OCI-LY7 (cell line): ENCODE measurements at regions not wholly inside any gene's neighbourhood (a gene's known extent, or its start where the extent isn't known, plus 50 kb on each side); places are given as distances from the start of the nearest gene placed in this dataset.

Experiments used
- BruUV-seq: library from RNA; stranded (reverse); fragments of 400-500 nt; replicated peaks from 2 replicates; lab custom pipeline; 2021; lab: Mats Ljungman, UMichigan
- CTCF ChIA-PET: fragments of 300-600 bp; sonication (Branson Sonifier 250); formaldehyde crosslinking; loops from one replicate; lab custom pipeline; 2022; ENCODE audit warnings: antibody characterized with exemption; ENCODE audit not compliant: unreplicated experiment; lab: Charles Lee
- POLR2A ChIA-PET: fragments of 300-600 bp; sonication (Branson Sonifier 250); formaldehyde crosslinking; loops from one replicate; lab custom pipeline; 2022; ENCODE audit warnings: antibody characterized with exemption; lab: Charles Lee
- DNase-seq: peaks from one replicate; pipeline ENCODE4 v3.0.0-alpha.2; 2015; ENCODE audit warnings: low spot score
- H2AFZ ChIP-seq: fragments of 200-600 bp; sonication (generic), shearing (Covaris generic); 2 replicates; pipeline ENCODE4 v1.6.1; 2014; ENCODE audit warnings: mild to moderate bottlenecking, antibody characterized with exemption, low read length, moderate library complexity
- H3K27ac ChIP-seq: fragments of 200-600 bp; sonication (generic); 2 replicates; pipeline ENCODE4 v1.5.1; 2014; ENCODE audit warnings: mixed run types, low read depth, mild to moderate bottlenecking, moderate library complexity, low read length, inconsistent platforms; ENCODE audit not compliant: poor library complexity, severe bottlenecking
- H3K36me3 ChIP-seq: fragments of 200-600 bp; sonication (generic); 2 replicates; pipeline ENCODE4 v1.6.1; 2014; ENCODE audit warnings: mild to moderate bottlenecking, antibody characterized with exemption, low read length, moderate library complexity, mixed read lengths; ENCODE audit not compliant: insufficient read depth
- H3K4me1 ChIP-seq: fragments of 200-600 bp; sonication (generic); 2 replicates; pipeline ENCODE4 v1.5.1; 2014; ENCODE audit warnings: mild to moderate bottlenecking, low read length; ENCODE audit not compliant: insufficient read depth, poor library complexity, severe bottlenecking
- H3K4me2 ChIP-seq: fragments of 200-600 bp; sonication (generic); 2 replicates; pipeline ENCODE4 v1.6.1; 2014; ENCODE audit warnings: mild to moderate bottlenecking, low read length
- H3K4me3 ChIP-seq: fragments of 200-600 bp; sonication (generic); 2 replicates; pipeline ENCODE4 v1.5.1; 2014; ENCODE audit warnings: mild to moderate bottlenecking, low read depth, low read length; ENCODE audit not compliant: poor library complexity, severe bottlenecking
- H3K79me2 ChIP-seq: fragments of 200-600 bp; sonication (generic); 2 replicates; pipeline ENCODE4 v1.6.1; 2016; ENCODE audit warnings: low read depth, mild to moderate bottlenecking, low read length, moderate library complexity, mixed read lengths; ENCODE audit not compliant: insufficient read depth
- H3K9me2 ChIP-seq: fragments of 200-600 bp; sonication (generic); 2 replicates; pipeline ENCODE4 v1.6.1; 2016; ENCODE audit warnings: mild to moderate bottlenecking, low read length, mixed read lengths; ENCODE audit not compliant: insufficient read depth
- H3K9me3 ChIP-seq: fragments of 200-600 bp; sonication (generic); 2 replicates; pipeline ENCODE4 v1.6.1; 2014; ENCODE audit warnings: mild to moderate bottlenecking, mixed run types, low read length, mixed read lengths
- H4K20me1 ChIP-seq: fragments of 200-600 bp; sonication (generic); 2 replicates; pipeline ENCODE4 v1.6.1; 2014; ENCODE audit warnings: mild to moderate bottlenecking, antibody characterized with exemption, low read length, moderate library complexity, mixed read lengths; ENCODE audit not compliant: insufficient read depth
- CTCF ChIP-seq: fragments of 200-600 bp; sonication (generic); conservative IDR thresholded peaks from 2 replicates; pipeline ENCODE4 v1.5.1; 2014; ENCODE audit warnings: mild to moderate bottlenecking, antibody characterized with exemption, low read length, moderate library complexity, mixed read lengths
- EZH2phosphoT487 ChIP-seq: fragments of 200-600 bp; sonication (generic); IDR thresholded peaks from 2 replicates; pipeline ENCODE4 v1.6.1; 2018; ENCODE audit warnings: low read depth, borderline replicate concordance, mild to moderate bottlenecking, mixed run types, antibody characterized with exemption, low read length, moderate library complexity, mixed read lengths
- intact Hi-C: fragments of 100-400 bp; cut with micrococcal nuclease; formaldehyde crosslinking; loops from one replicate; pipeline ENCODE4 v1.10.0; 2022; ENCODE audit not compliant: unreplicated experiment

DNA sequence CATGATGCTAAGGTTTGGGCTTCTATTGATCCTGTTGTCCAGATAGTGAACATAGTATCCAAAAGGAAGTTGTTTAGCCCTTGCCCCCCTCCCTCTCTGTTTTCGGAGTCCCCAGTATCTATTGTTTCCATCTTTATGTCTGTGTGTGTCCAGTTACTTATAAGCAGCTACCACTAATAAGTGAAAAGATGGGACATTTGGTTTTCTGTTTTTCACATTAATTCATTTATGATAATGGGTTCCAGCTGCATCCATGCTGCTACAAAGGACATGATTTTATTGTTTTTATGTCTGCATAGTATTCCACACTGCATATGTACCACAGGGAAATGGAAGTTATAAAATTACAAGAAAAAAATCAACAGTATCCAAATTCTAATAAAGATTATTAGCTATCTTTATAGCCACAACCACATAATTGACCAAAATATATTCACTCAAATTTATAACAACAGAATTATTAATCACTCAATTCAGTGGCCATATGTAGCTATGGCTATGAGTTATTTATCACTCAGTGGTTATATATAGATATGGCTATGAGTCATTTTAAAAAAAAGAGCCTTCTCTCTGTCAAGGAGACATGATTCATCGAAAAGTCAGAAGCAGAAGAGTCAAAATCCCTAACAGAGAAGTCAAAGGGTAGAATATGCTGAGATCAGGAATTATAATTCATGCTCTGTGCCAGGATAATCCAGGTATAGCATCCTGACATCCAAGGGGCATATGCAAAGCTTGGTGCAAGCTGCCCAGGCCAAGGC is 367.5 kb downstream of the DEPDC1B start:
- no peaks in the 10 kb centered on the region for H3K36me3 ChIP-seq
- POLR2A ChIA-PET, result no interaction called here
- TF ChIP-seq EZH2phosphoT487 (no peak), CTCF (no peak)
- H3K4me3 ChIP-seq, result no peak overlapping the region
- no peak overlapping the region for H3K27ac ChIP-seq
- H3K79me2 ChIP-seq, result no peaks in the 10 kb centered on the region
- H4K20me1 ChIP-seq, result no peaks in the 10 kb centered on the region
- intact Hi-C loops, result no loop called here
- BruUV-seq, result no TSS peak
- no peaks in the 10 kb centered on the region for H3K9me3 ChIP-seq
- DNase-seq, result no peak
- H2AFZ ChIP-seq, result no peak overlapping the region
- H3K4me1 ChIP-seq, result no peaks in the 10 kb centered on the region
- H3K9me2 ChIP-seq, result no peaks in the 10 kb centered on the region
- CTCF ChIA-PET, result no interaction called here
- no peak overlapping the region for H3K4me2 ChIP-seq

- ChIA-PET POLR2A (no interaction called here), CTCF (no interaction called here)
Measured at GRCh38 chr5:60330236-60330635, 369.7 kb downstream of the DEPDC1B start.

More at GRCh38 chr5:60330236-60330635, 369.7 kb downstream of the DEPDC1B start:
- TF ChIP-seq EZH2phosphoT487, result no peak
- no peak for TF ChIP-seq CTCF
- Histone ChIP-seq H3K9me3 (no peaks in the 10 kb centered on the region), H3K27ac (no peak overlapping the region), H3K36me3 (no peaks in the 10 kb centered on the region), H3K4me1 (no peaks in the 10 kb centered on the region), H3K4me2 (no peak overlapping the region), H3K9me2 (no peaks in the 10 kb centered on the region), H3K79me2 (no peaks in the 10 kb centered on the region), H3K4me3 (no peak overlapping the region), H4K20me1 (no peaks in the 10 kb centered on the region), H2AFZ (no peak overlapping the region)
- BruUV-seq, result no TSS peak
- intact Hi-C loops, result no loop called here
- no peak for DNase-seq
